Endothelial cell of umbilical vein (primary cell): ENCODE measurements at regions not wholly inside any gene's neighbourhood (a gene's known extent, or its start where the extent isn't known, plus 50 kb on each side); places are given as distances from the start of the nearest gene placed in this dataset.

ENCODE experiments used
- BruUV-seq: library from RNA; stranded (reverse); fragments of 400-500 nt; replicated peaks from 2 replicates; lab custom pipeline; 2021; lab: Mats Ljungman, UMichigan
- CTCF ChIA-PET: fragments of 300-600, 350-600 bp; sonication (Branson Sonifier 250); formaldehyde crosslinking; loops from one replicate; lab custom pipeline; 2021; ENCODE audit warnings: antibody characterized with exemption, inconsistent platforms; lab: Charles Lee
- POLR2A ChIA-PET: fragments of 300-600, 350-600 bp; sonication (Branson Sonifier 250); formaldehyde crosslinking; loops from one replicate; lab custom pipeline; 2021; ENCODE audit warnings: antibody characterized with exemption, inconsistent platforms; lab: Charles Lee
- DNase-seq: peaks from one replicate; pipeline ENCODE4 v3.0.0-alpha.2; 2011; ENCODE audit warnings: low read depth, low spot score
- FAIRE-seq: peaks from 2 replicates; lab custom pipeline; 2011; peaks lifted over from hg19 to GRCh38; lab: Jason Lieb, UNC
- H2AFZ ChIP-seq: 2 replicates; pipeline ENCODE4 v1.6.0; 2012; ENCODE audit warnings: low read depth, low read length, control low read depth, inconsistent platforms
- H3K27ac ChIP-seq: 2 replicates; pipeline ENCODE4 v1.5.1; 2011; ENCODE audit warnings: low read depth, mild to moderate bottlenecking, control low read depth, low read length, moderate library complexity; ENCODE audit not compliant: insufficient read depth
- H3K27me3 ChIP-seq, 2 experiments: 2 replicates each; pipeline versions ENCODE4 v1.6.0 to v1.6.1; 2011; ENCODE audit warnings: low read length in 2 of 2, mixed read lengths in 1 of 2; ENCODE audit not compliant: control insufficient read depth in 2 of 2, insufficient read depth in 2 of 2
- H3K36me3 ChIP-seq, 2 experiments: 2 replicates in 1 of 2; 3 replicates in 1 of 2; pipeline ENCODE4 v1.5.1; 2011; ENCODE audit warnings: low read length in 2 of 2, mild to moderate bottlenecking in 1 of 2, moderate library complexity in 1 of 2; ENCODE audit not compliant: control insufficient read depth in 2 of 2, insufficient read depth in 2 of 2; ENCODE audit errors: extremely low read depth in 1 of 2
- H3K4me1 ChIP-seq: 3 replicates; pipeline ENCODE4 v1.5.1; 2011; ENCODE audit warnings: mild to moderate bottlenecking, low read length; ENCODE audit not compliant: control insufficient read depth, insufficient read depth; ENCODE audit errors: extremely low read depth
- H3K4me2 ChIP-seq: 2 replicates; pipeline ENCODE4 v1.6.1; 2011; ENCODE audit warnings: low read length, control low read depth, mixed read lengths; ENCODE audit not compliant: insufficient read depth
- H3K4me3 ChIP-seq, 3 experiments: fragments of 200-600 bp in 1 of 3; sonication (generic), shearing (Covaris generic) in 1 of 3; replicated peaks in 1 of 3; 2 replicates each; pipeline ENCODE4 v1.5.1; 2011 to 2016; ENCODE audit warnings: control low read depth in 3 of 3, low read length in 3 of 3, mild to moderate bottlenecking in 2 of 3, inconsistent platforms in 1 of 3, low read depth in 1 of 3, moderate library complexity in 1 of 3; ENCODE audit not compliant: insufficient read depth in 1 of 3
- H3K79me2 ChIP-seq: 2 replicates; pipeline ENCODE4 v1.6.0; 2012; ENCODE audit warnings: low read length, inconsistent platforms; ENCODE audit not compliant: control insufficient read depth, insufficient read depth
- H3K9ac ChIP-seq: replicated peaks from 2 replicates; pipeline ENCODE3; 2011; ENCODE audit warnings: low read length, control low read depth; ENCODE audit not compliant: insufficient read depth; ENCODE audit errors: extremely low read depth
- H3K9me1 ChIP-seq: replicated peaks from 3 replicates; pipeline ENCODE4 v1.6.0; 2011; ENCODE audit warnings: mild to moderate bottlenecking, low read length; ENCODE audit not compliant: control insufficient read depth, insufficient read depth; ENCODE audit errors: extremely low read depth
- H3K9me3 ChIP-seq: replicated peaks from 2 replicates; pipeline ENCODE4 v1.5.1; 2012; ENCODE audit warnings: low read length, inconsistent platforms; ENCODE audit not compliant: control insufficient read depth, insufficient read depth
- H4K20me1 ChIP-seq: replicated peaks from 2 replicates; pipeline ENCODE3; 2011; ENCODE audit warnings: mild to moderate bottlenecking, low read length; ENCODE audit not compliant: control insufficient read depth, insufficient read depth; ENCODE audit errors: extremely low read depth
- EZH2 ChIP-seq: IDR thresholded peaks from 2 replicates; pipeline ENCODE4 v1.6.1; 2012; ENCODE audit warnings: borderline replicate concordance, low read depth, mild to moderate bottlenecking, moderate library complexity, low read length, inconsistent platforms; ENCODE audit not compliant: severe bottlenecking
- FOS ChIP-seq: IDR thresholded peaks from 2 replicates; pipeline ENCODE4 v1.6.1; 2011; ENCODE audit warnings: mild to moderate bottlenecking, low read length, moderate library complexity, borderline replicate concordance; ENCODE audit not compliant: insufficient read depth
- GATA2 ChIP-seq: IDR thresholded peaks from 2 replicates; pipeline ENCODE4 v1.7.0; 2011; ENCODE audit warnings: low read depth, mild to moderate bottlenecking, moderate library complexity, mixed read lengths, low read length; ENCODE audit not compliant: insufficient read length, insufficient read depth
- JUN ChIP-seq: IDR thresholded peaks from 2 replicates; pipeline ENCODE4 v1.6.1; 2011; ENCODE audit warnings: borderline replicate concordance, low read depth; ENCODE audit not compliant: insufficient read length, insufficient read depth
- MYC ChIP-seq: IDR thresholded peaks from one replicate; pipeline ENCODE4 v1.6.1; 2011; ENCODE audit warnings: mild to moderate bottlenecking, low read depth, low read length
- POLR2A ChIP-seq: IDR thresholded peaks from 2 replicates; pipeline ENCODE4 v1.6.1; 2012; ENCODE audit warnings: low read depth, mild to moderate bottlenecking, control low read depth, low read length
- POLR2AphosphoS5 ChIP-seq: IDR thresholded peaks from 2 replicates; pipeline ENCODE4 v1.6.1; 2012; ENCODE audit warnings: low read depth, mild to moderate bottlenecking, control low read depth, low read length, moderate library complexity; ENCODE audit not compliant: insufficient read depth
- dilution Hi-C: fragments of 300-500 bp; cut with MboI; formaldehyde crosslinking; loops from one replicate; pipeline ENCODE4 v1.15.0; 2019; ENCODE audit warnings: low sequenced_read_pairs; ENCODE audit not compliant: extremely low pct_ligation_motif_present
- intact Hi-C: fragments of 100-400 bp; cut with micrococcal nuclease; formaldehyde crosslinking; loops from one replicate; pipeline ENCODE4 v1.10.0; 2022
- TF ChIP-seq, protein P1 (sequence below), 2 donors: IDR thresholded peaks; 1 replicate in 1 of 2; 2 replicates in 1 of 2; pipeline ENCODE4 v1.5.1; 2011; ENCODE audit warnings: low read length in 2 of 2, mild to moderate bottlenecking in 2 of 2, moderate library complexity in 2 of 2, control low read depth in 1 of 2, inconsistent platforms in 1 of 2, low read depth in 1 of 2; ENCODE audit not compliant: insufficient read depth in 1 of 2; ENCODE audit errors: extremely low read depth in 1 of 2
- TF ChIP-seq, protein P2 (sequence below): IDR thresholded peaks from 2 replicates; pipeline ENCODE4 v1.6.1; 2011; ENCODE audit not compliant: insufficient read depth, insufficient read length

DNA sequence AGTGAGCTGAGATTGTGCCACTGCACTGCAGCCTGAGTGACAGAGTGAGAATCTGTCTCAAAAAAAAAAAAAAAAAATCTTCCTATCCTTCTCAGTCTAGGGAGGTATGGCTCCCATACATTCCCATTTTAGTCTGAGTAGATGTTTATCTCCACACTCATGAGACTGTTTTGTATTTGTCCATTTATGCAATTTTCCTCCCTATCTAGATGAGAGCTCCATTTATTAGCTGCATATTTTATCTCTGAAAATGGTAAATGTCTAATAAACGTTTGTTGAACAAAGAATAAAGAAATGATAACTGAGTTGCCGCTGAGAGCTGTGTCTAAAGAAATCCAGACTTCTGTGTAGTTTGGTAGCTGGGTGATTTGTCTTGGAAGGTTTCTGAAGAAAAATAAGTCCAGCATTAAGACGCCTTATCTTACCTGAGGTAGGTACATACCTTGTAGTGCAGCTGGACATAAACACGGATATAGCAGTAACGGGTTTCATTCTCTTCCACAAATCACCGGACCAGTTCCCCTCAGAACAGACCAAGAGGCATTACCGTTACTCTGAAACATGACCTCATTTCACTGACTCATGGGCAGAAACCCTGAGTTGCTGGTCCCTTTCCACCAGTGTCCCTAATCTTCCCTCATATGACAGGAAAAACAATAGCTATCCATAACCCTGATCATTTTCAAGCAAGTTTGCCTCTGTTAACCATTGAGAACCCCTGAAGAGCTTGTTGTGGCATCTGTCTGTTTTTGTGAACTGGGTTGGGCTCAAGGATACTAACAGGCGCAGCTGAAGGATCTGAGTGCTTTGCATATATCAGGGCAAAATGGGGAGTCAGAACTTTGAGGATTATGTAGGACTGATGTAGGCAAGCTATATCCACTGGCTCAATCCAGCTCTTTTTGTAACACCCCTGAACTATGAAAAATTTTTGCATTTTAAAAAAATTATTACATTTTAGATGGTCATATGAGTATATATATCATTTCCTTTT, 177.4 kb upstream of the XYLT1 start:
- Histone ChIP-seq H3K4me3 (no peak overlapping the region), H4K20me1 (no peaks in the 10 kb centered on the region), H3K9me1 (no peaks in the 10 kb centered on the region), H3K9me3 (peaks cover 2% of the 10 kb centered on the region), H3K79me2 (no peaks in the 10 kb centered on the region), H3K4me1 (no peaks in the 10 kb centered on the region), H3K27me3 (no peaks in the 10 kb centered on the region), H3K27ac (no peak overlapping the region), H3K9ac (no peak overlapping the region), H3K4me2 (no peak overlapping the region), H2AFZ (no peak overlapping the region), H3K36me3 (no peaks in the 10 kb centered on the region)
- BruUV-seq: no TSS peak
- no peak for FAIRE-seq
- TF ChIP-seq POLR2A (no peak), GATA2 (no peak), FOS (no peak), EZH2 (no peak), POLR2AphosphoS5 (no peak), JUN (no peak), MYC (no peak)
- TF ChIP-seq, protein P1, sequence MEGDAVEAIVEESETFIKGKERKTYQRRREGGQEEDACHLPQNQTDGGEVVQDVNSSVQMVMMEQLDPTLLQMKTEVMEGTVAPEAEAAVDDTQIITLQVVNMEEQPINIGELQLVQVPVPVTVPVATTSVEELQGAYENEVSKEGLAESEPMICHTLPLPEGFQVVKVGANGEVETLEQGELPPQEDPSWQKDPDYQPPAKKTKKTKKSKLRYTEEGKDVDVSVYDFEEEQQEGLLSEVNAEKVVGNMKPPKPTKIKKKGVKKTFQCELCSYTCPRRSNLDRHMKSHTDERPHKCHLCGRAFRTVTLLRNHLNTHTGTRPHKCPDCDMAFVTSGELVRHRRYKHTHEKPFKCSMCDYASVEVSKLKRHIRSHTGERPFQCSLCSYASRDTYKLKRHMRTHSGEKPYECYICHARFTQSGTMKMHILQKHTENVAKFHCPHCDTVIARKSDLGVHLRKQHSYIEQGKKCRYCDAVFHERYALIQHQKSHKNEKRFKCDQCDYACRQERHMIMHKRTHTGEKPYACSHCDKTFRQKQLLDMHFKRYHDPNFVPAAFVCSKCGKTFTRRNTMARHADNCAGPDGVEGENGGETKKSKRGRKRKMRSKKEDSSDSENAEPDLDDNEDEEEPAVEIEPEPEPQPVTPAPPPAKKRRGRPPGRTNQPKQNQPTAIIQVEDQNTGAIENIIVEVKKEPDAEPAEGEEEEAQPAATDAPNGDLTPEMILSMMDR (IDR thresholded peaks at IDR 0.05; ENCODE audit: extremely low read depth in 1 of 2, insufficient read depth in 1 of 2, low read depth in 1 of 2, low read length in 2 of 2): no peak
- TF ChIP-seq, protein P2, sequence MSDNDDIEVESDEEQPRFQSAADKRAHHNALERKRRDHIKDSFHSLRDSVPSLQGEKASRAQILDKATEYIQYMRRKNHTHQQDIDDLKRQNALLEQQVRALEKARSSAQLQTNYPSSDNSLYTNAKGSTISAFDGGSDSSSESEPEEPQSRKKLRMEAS: no peak
- ChIA-PET CTCF (no interaction called here), POLR2A (no interaction called here)
- no peak for DNase-seq
- dilution Hi-C loops: no loop called here
- intact Hi-C loops: no loop called here
